A549 (cell line): ENCODE measurements at regions not wholly inside any gene's neighbourhood (a gene's known extent, or its start where the extent isn't known, plus 50 kb on each side); places are given as distances from the start of the nearest gene placed in this dataset.

Experiments
- ATAC-seq, 2 experiments: fragments of 200-7000 bp in 1 of 2; fragments of >200 bp in 1 of 2; cut with Nextera tagmentation in 1 of 2; cut with Tn5 transposase in 1 of 2; 3 replicates each; pipeline versions ENCODE4 v1.8.0 to v1.9.1; 2018 to 2020; ENCODE audit warnings: mild to moderate bottlenecking in 1 of 2, moderate library complexity in 1 of 2
- CTCF ChIA-PET: fragments of 300-600 bp; sonication (Branson Sonifier 250); formaldehyde crosslinking; extraction: SDS; loops from one replicate; lab custom pipeline; 2021; ENCODE audit warnings: antibody characterized with exemption, inconsistent platforms; lab: Yijun Ruan, JAX
- POLR2A ChIA-PET: fragments of 350-600 bp; formaldehyde crosslinking; extraction: SDS; loops from one replicate; lab custom pipeline; 2021; ENCODE audit warnings: antibody characterized with exemption, inconsistent platforms; lab: Yijun Ruan, JAX
- DNase-seq, 2 experiments: peaks; one replicate each; pipeline versions ENCODE4 v3.0.0 to v3.0.0-alpha.2; 2011 to 2016; ENCODE audit warnings: low read depth in 1 of 2, low spot score in 1 of 2
- FAIRE-seq: peaks from 2 replicates; lab custom pipeline; 2011; peaks lifted over from hg19 to GRCh38; lab: Jason Lieb, UNC
- H3K27ac ChIP-seq, 2 experiments: fragments of >200 bp; sonication (Bioruptor Twin); formaldehyde crosslinking; 3 replicates each; pipeline ENCODE4 v1.5.1; 2016 to 2017
- H3K4me1 ChIP-seq: fragments of >200 bp; sonication (Bioruptor Twin); formaldehyde crosslinking; 3 replicates; pipeline ENCODE4 v1.6.1; 2016
- H3K4me2 ChIP-seq: fragments of >200 bp; sonication (Bioruptor Twin); formaldehyde crosslinking; 3 replicates; pipeline ENCODE4 v1.6.1; 2016
- H3K4me3 ChIP-seq: fragments of >200 bp; sonication (Bioruptor Twin); formaldehyde crosslinking; 3 replicates; pipeline ENCODE4 v1.5.1; 2016
- H3K9me3 ChIP-seq: fragments of >200 bp; sonication (Bioruptor Twin); formaldehyde crosslinking; 3 replicates; pipeline ENCODE4 v1.6.1; 2016
- ATOH8 ChIP-seq: fragments of 250-450 bp; sonication (Bioruptor Pico); IDR thresholded peaks from 2 replicates; pipeline ENCODE4 v1.5.0; 2020; ENCODE audit warnings: low read depth, mild to moderate bottlenecking, moderate library complexity
- BCL3 ChIP-seq: fragments of >200 bp; sonication (Bioruptor Twin); formaldehyde crosslinking; IDR thresholded peaks from 3 replicates; pipeline ENCODE4 v1.6.1; 2016
- BHLHE40 ChIP-seq: IDR thresholded peaks from 2 replicates; pipeline ENCODE4 v1.6.1; 2012; ENCODE audit warnings: low read depth, low read length, inconsistent platforms
- CBX8 ChIP-seq: fragments of 200-600 bp; sonication (generic); IDR thresholded peaks from 2 replicates; pipeline ENCODE4 v1.6.1; 2016
- CHD2 ChIP-seq: fragments of 150-350 bp; IDR thresholded peaks from 2 replicates; pipeline ENCODE4 v1.6.1; 2014; ENCODE audit warnings: low read length; ENCODE audit not compliant: partially characterized antibody
- CHD4 ChIP-seq: fragments of 200-600 bp; sonication (generic); IDR thresholded peaks from 2 replicates; pipeline ENCODE4 v1.6.1; 2016; ENCODE audit warnings: antibody characterized with exemption, mild to moderate bottlenecking, borderline replicate concordance
- CTCF ChIP-seq: fragments of >200 bp; sonication (Bioruptor Twin); formaldehyde crosslinking; IDR thresholded peaks from 3 replicates; pipeline ENCODE4 v1.5.1; 2016
- EHMT2 ChIP-seq: fragments of 200-600 bp; sonication (generic); IDR thresholded peaks from 2 replicates; pipeline ENCODE4 v1.6.1; 2016; ENCODE audit warnings: antibody characterized with exemption, low read depth, mild to moderate bottlenecking, moderate library complexity
- ELK1 ChIP-seq: fragments of 150-350 bp; IDR thresholded peaks from 2 replicates; pipeline ENCODE4 v1.6.1; 2014; ENCODE audit warnings: low read depth, mild to moderate bottlenecking, low read length
- EP300 ChIP-seq, 2 experiments: fragments of >200 bp; sonication (Bioruptor Twin); formaldehyde crosslinking; IDR thresholded peaks; 2 replicates in 1 of 2; 3 replicates in 1 of 2; pipeline ENCODE4 v1.6.1; 2016 to 2017
- FOSB ChIP-seq: fragments of 250-450 bp; sonication (Bioruptor Pico); IDR thresholded peaks from 2 replicates; pipeline ENCODE4 v1.5.0; 2020; ENCODE audit warnings: mild to moderate bottlenecking, moderate library complexity
- FOSL2 ChIP-seq, 2 experiments: fragments of 450-650 bp in 1 of 2; fragments of >200 bp in 1 of 2; sonication (Bioruptor Twin) in 1 of 2; formaldehyde crosslinking; IDR thresholded peaks; 2 replicates each; pipeline versions ENCODE4 v1.5.0 to v1.6.1; 2016 to 2020; ENCODE audit warnings: mild to moderate bottlenecking in 1 of 2, moderate library complexity in 1 of 2
- HES2 ChIP-seq: fragments of >200 bp; sonication (Bioruptor Twin); formaldehyde crosslinking; IDR thresholded peaks from 2 replicates; pipeline ENCODE4 v1.6.1; 2016
- HEYL ChIP-seq: fragments of 250-450 bp; sonication (Bioruptor Pico); IDR thresholded peaks from 2 replicates; pipeline ENCODE4 v1.8.0; 2021; ENCODE audit warnings: mild to moderate bottlenecking, moderate library complexity
- HOXB13 ChIP-seq: fragments of 250-450 bp; sonication (Bioruptor Pico); IDR thresholded peaks from 2 replicates; pipeline ENCODE4 v1.5.0; 2020; ENCODE audit warnings: low read depth, mild to moderate bottlenecking, moderate library complexity
- HOXB5 ChIP-seq: fragments of 250-450 bp; sonication (Bioruptor Pico); IDR thresholded peaks from 2 replicates; pipeline ENCODE4 v1.5.0; 2020; ENCODE audit warnings: mild to moderate bottlenecking, moderate library complexity
- KDM1A ChIP-seq: fragments of 200-600 bp; sonication (generic); IDR thresholded peaks from 2 replicates; pipeline ENCODE4 v1.6.1; 2016; ENCODE audit warnings: low read depth, mild to moderate bottlenecking
- KDM5A ChIP-seq: fragments of 200-600 bp; sonication (generic); IDR thresholded peaks from 2 replicates; pipeline ENCODE4 v1.6.1; 2016; ENCODE audit warnings: antibody characterized with exemption, mild to moderate bottlenecking
- MAZ ChIP-seq: fragments of 150-350 bp; IDR thresholded peaks from 2 replicates; pipeline ENCODE4 v1.6.1; 2014; ENCODE audit warnings: antibody characterized with exemption, low read depth, low read length, borderline replicate concordance
- NPAS2 ChIP-seq: fragments of 250-450 bp; sonication (Bioruptor Pico); IDR thresholded peaks from 2 replicates; pipeline ENCODE4 v1.8.0; 2022; ENCODE audit warnings: mild to moderate bottlenecking, moderate library complexity, borderline replicate concordance
- PHF8 ChIP-seq: fragments of 200-600 bp; sonication (generic); IDR thresholded peaks from 2 replicates; pipeline ENCODE4 v1.6.1; 2016; ENCODE audit warnings: low read depth, mild to moderate bottlenecking, antibody characterized with exemption, moderate library complexity, borderline replicate concordance
- RAD21 ChIP-seq, 2 experiments: fragments of >200 bp in 1 of 2; sonication (Bioruptor Twin) in 1 of 2; formaldehyde crosslinking in 1 of 2; IDR thresholded peaks in 1 of 2; conservative IDR thresholded peaks in 1 of 2; 2 replicates in 1 of 2; 3 replicates in 1 of 2; pipeline ENCODE4 v1.6.1; 2012 to 2018; ENCODE audit warnings: inconsistent platforms in 1 of 2
- RARB ChIP-seq: fragments of 250-450 bp; sonication (Bioruptor Pico); IDR thresholded peaks from 2 replicates; pipeline ENCODE4 v1.8.0; 2021; ENCODE audit warnings: mild to moderate bottlenecking, moderate library complexity
- RNF2 ChIP-seq: fragments of 200-600 bp; sonication (generic); IDR thresholded peaks from 2 replicates; pipeline ENCODE4 v1.6.1; 2016; ENCODE audit warnings: low read depth, mild to moderate bottlenecking, antibody characterized with exemption, moderate library complexity, borderline replicate concordance
- TFCP2L1 ChIP-seq: fragments of 250-450 bp; sonication (Bioruptor Pico); IDR thresholded peaks from 2 replicates; pipeline ENCODE4 v1.5.0; 2021; ENCODE audit warnings: mild to moderate bottlenecking
- ZNF302 ChIP-seq: fragments of 250-450 bp; sonication (Bioruptor Pico); IDR thresholded peaks from 2 replicates; pipeline ENCODE4 v1.9.0; 2021; ENCODE audit warnings: inconsistent platforms, mild to moderate bottlenecking, moderate library complexity
- WGBS: methylation state at CpG from one replicate; pipeline ENCODE4 v1.1.6; 2017; ENCODE audit errors: missing lambda C conversion rate; 5-methylcytosine and 5-hydroxymethylcytosine counted together

GRCh38 chr14:62269204-62269603, 507.0 kb downstream of the SNAPC1 start:
- WGBS = 22% methylated on average over 6 of the region's 6 CpGs
- no peak for FAIRE-seq
- no peaks in the 10 kb centered on the region for H3K9me3 ChIP-seq

GRCh38 chr14:62270236-62270635, 508.0 kb downstream of the SNAPC1 start:
- H3K4me2 ChIP-seq = no peak overlapping the region
- FAIRE-seq (no peak), DNase-seq (no peak)
- 3% methylated on average over 1 of the region's 1 CpG for WGBS
- no peak overlapping the region for H3K4me3 ChIP-seq
- CTCF ChIA-PET = no interaction called here
- H3K9me3 ChIP-seq = no peaks in the 10 kb centered on the region
- H3K4me1 ChIP-seq = no peaks in the 10 kb centered on the region
- TF ChIP-seq BCL3 (no peak), FOSB (CRISPR knock-in tag) (no peak), HOXB13 (CRISPR knock-in tag) (no peak), RARB (CRISPR knock-in tag) (no peak), ATOH8 (CRISPR knock-in tag) (no peak), BHLHE40 (no peak), MAZ (no peak), CHD2 (no peak), HES2 (no peak), KDM1A (no peak), CTCF (no peak), EHMT2 (no peak), KDM5A (no peak), TFCP2L1 (CRISPR knock-in tag) (no peak), HOXB5 (no peak), CHD4 (no peak)
- TF ChIP-seq, all 56 proteins: peak for 0
- no peak for ATAC-seq
- POLR2A ChIA-PET = no interaction called here
- no peak overlapping the region for H3K27ac ChIP-seq

More at GRCh38 chr14:62269204-62269603, 507.0 kb downstream of the SNAPC1 start:
- ChIA-PET CTCF (interaction anchor here (0.6 kb wide), 1 partner anchor 12 kb away, joined by 3 read pairs; no protein-coding TSS in a partner anchor), POLR2A (no interaction called here)
- H3K4me2 ChIP-seq = no peak overlapping the region
- DNase-seq (no peak), ATAC-seq (no peak)
- no peak overlapping the region for H3K4me3 ChIP-seq
- H3K27ac ChIP-seq = no peak overlapping the region
- no peaks in the 10 kb centered on the region for H3K4me1 ChIP-seq
- no peak for TF ChIP-seq HOXB5

- POLR2A ChIA-PET = no interaction called here
- CTCF ChIA-PET = no interaction called here
- ATAC-seq = no peak
- Histone ChIP-seq H3K4me3 (no peak overlapping the region), H3K27ac (no peak overlapping the region), H3K9me3 (no peaks in the 10 kb centered on the region), H3K4me1 (no peaks in the 10 kb centered on the region), H3K4me2 (no peak overlapping the region)
- no peak for FAIRE-seq
- no peak for DNase-seq
- TF ChIP-seq HEYL (CRISPR knock-in tag) = no peak
- no peak for TF ChIP-seq ZNF302 (CRISPR knock-in tag)
- TF ChIP-seq HOXB5 = no peak
- no peak for TF ChIP-seq RAD21 (conservative IDR thresholded peaks at IDR 0.05 in 1 of 2, IDR thresholded peaks at IDR 0.05 in 1 of 2)
- TF ChIP-seq ELK1 = no peak
- TF ChIP-seq PHF8 = no peak
- no peak for TF ChIP-seq CBX8
- TF ChIP-seq FOSL2 (IDR thresholded peaks at IDR 0.05) = no peak
- no peak for TF ChIP-seq FOSL2 (CRISPR knock-in tag; IDR thresholded peaks at IDR 0.05)
- TF ChIP-seq EP300 (IDR thresholded peaks at IDR 0.05) = no peak
- no peak for TF ChIP-seq NPAS2 (CRISPR knock-in tag)
- TF ChIP-seq RNF2 = no peak
These were observed 518.1 kb downstream of the SNAPC1 start for GRCh38 chr14:62280366-62280765.
